WI38 (cell line): ENCODE measurements at regions not wholly inside any gene's neighbourhood (a gene's known extent, or its start where the extent isn't known, plus 50 kb on each side); places are given as distances from the start of the nearest gene placed in this dataset.

ENCODE experiments used
- H3K4me3 ChIP-seq: 2 replicates; pipeline ENCODE4 v1.5.1; 2011; ENCODE audit warnings: low read depth, mild to moderate bottlenecking, control low read depth, low read length
- TF ChIP-seq, protein P1 (sequence below): IDR thresholded peaks from 2 replicates; pipeline ENCODE4 v1.5.1; 2012; ENCODE audit warnings: low read depth, mild to moderate bottlenecking, control low read depth, low read length

DNA sequence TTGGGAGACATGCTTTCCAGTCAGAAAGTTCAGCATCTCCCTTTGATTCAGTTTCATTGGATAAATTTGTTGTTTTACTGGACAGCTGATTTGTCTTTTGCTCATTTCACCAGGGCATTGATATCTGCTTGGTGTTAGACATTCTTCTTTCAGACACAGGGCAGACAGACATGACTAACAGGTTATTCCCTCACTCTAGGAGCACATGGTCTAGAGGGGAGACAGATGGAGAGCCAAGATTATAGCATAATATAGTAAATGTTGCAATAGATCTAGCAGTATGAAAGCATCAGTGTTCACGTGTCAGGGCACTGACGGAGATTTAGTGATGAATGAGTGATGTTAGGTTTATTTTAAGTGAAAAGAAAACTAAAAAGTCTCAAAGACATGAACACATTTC is 187.0 kb upstream of the CYRIA start:
- no peak overlapping the region for H3K4me3 ChIP-seq
- TF ChIP-seq, protein P1, sequence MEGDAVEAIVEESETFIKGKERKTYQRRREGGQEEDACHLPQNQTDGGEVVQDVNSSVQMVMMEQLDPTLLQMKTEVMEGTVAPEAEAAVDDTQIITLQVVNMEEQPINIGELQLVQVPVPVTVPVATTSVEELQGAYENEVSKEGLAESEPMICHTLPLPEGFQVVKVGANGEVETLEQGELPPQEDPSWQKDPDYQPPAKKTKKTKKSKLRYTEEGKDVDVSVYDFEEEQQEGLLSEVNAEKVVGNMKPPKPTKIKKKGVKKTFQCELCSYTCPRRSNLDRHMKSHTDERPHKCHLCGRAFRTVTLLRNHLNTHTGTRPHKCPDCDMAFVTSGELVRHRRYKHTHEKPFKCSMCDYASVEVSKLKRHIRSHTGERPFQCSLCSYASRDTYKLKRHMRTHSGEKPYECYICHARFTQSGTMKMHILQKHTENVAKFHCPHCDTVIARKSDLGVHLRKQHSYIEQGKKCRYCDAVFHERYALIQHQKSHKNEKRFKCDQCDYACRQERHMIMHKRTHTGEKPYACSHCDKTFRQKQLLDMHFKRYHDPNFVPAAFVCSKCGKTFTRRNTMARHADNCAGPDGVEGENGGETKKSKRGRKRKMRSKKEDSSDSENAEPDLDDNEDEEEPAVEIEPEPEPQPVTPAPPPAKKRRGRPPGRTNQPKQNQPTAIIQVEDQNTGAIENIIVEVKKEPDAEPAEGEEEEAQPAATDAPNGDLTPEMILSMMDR, result no peak

DNA sequence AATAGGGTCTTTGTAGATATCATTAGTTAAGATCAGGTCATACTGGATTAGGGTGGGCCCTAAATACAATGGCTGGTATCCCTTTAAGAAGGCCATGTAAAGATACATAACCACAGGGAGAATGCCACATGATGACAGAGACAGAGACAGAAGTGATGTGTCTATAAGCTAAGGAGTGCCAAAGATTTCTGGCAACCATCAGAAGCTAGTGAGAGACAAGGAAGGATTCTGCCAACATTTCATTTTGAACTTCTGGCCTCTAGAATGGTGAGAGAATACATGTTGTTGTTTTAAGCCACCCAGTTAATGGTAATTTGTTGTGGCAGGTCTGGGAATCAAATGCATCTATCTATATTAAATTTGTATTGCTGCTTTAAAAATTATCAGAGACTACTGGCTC is 185.5 kb upstream of the CYRIA start:
- TF ChIP-seq, protein P1, result no peak
- no peak overlapping the region for H3K4me3 ChIP-seq

DNA sequence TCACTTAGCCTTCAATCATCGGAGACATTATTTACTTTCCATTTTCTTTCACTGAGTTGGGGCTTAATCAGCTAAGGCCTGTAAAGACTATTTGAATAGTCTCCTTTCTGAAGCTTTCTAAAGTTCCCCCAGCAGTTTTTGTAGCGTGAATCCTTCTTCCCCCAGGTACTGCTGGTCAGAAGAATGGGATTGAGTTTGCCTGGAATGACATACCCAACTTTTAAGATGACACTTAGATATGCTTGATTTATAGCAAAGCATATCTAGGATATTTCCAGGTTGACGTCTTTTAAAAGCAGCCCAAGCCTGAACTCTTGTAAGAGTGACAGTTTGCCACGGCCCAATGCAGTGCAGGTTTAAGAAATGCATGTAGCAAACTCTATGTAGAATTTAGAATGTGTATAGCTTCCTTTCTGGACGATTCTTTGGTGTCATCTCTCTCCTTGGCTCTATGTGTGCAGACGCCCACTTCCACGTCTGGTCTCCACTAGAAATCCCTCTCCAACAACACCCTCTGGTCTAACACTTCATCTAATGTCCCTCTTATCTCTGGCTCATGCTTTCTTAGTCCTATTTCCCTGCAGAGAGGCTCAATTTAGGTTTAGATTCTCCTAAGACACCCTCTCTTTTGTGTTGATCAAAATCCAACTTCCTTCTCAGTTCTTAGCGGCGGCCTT is 175.0 kb upstream of the CYRIA start:
- H3K4me3 ChIP-seq, result no peak overlapping the region
- TF ChIP-seq, protein P1, result no peak

DNA sequence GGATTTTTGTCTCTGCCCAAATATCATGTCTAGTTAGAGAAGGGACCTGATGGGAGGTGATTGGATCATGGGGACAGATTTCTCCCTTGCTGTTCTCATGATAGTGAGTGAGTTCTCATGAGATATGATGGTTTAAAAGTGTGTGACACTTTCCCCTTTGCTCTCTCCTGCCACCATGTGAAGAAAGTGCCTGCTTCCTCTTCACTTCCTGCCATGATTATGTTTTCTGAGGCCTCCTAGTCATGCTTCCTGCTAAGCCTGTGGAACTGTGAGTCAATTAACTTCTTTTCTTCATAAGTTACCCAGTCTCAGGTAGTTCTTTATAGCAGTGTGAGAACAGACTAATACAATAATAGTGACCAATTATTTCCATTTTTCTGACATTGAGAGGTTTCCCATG is 167.3 kb upstream of the CYRIA start:
- TF ChIP-seq, protein P1, result no peak
- no peak overlapping the region for H3K4me3 ChIP-seq

DNA sequence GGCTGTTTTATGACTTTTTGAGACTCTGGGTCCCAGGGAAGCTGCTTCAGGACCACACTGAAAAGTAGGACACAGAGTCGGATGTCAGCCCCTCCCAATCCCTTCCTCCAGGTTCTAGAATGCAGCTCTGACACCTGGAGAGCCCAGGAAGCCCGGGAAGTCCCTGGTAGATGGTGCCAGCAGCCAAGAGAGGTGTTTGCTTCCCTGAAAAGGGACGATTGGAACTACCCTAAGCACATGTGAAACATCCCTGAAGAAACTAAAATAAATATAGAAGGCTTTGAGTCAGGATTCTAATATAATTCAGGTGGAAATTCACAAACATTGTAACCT is 163.2 kb upstream of the CYRIA start:
- TF ChIP-seq, protein P1, result no peak

DNA sequence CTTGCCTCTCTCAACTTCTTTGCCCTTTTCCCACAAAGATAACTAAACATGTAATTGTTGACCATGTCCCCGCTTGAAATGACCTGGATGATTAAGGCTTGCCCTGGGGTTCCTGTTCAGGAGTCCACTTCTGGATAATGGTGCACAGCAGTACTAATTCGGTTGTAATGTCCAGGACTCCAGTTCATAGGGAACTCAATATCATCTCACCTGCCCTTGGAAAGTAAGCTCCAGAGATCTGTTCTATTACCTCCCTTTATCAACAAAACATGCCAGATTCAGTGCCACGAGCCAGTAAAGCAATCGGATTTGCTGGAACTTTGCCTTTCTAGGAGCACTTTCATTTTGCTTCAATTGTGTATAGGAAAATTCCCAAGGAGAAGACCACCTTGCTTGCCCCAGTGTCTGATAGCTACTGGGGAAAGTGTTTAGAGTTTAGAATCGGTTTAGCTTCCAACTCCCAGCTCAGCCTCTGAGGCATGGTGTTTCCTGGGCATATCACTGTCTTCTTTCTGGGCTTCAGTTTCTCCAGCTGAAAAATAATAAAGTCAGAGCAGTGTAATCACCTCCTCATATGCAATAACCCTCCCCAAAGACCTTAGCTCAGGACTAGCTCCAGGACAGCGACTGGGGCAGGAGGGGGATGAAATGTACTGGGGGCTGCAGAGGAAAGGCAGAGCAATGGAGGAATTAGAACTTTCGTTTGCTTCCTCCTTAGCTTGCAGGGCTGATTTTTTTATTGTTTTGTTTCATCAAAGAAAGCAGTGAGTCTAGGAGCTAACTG is 162.6 kb upstream of the CYRIA start:
- no peak overlapping the region for H3K4me3 ChIP-seq
- TF ChIP-seq, protein P1, result no peak

More for the DNA sequence above, 163.2 kb upstream of the CYRIA start:
- no peak overlapping the region for H3K4me3 ChIP-seq

DNA sequence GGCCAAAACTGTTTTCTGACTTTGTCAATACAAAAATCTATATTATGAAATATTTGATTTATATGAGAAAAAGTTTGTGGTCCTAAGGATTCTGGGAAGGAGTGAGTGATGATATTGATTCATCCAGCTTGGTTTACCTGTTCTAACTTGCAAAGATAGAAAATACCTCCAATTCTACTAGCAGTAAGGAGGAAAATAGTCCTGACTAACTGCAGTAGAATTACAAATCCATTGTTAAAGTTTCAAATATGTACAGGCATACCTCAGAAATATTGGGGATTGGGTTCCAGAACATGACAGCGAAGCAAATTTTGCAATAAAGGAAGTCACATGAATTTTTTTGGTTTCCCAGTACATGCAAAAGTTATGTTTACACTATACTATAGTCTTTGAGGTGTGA is 158.8 kb upstream of the CYRIA start:
- TF ChIP-seq, protein P1, result no peak
- H3K4me3 ChIP-seq, result no peak overlapping the region
